LNCaP clone FGC (cell line): ENCODE measurements at regions not wholly inside any gene's neighbourhood (a gene's known extent, or its start where the extent isn't known, plus 50 kb on each side); places are given as distances from the start of the nearest gene placed in this dataset.
"Not testable (repeated sequence)": the region's sequence is repeated elsewhere in the genome, so short reads cannot be mapped to it uniquely, and the experiment has no call there.

Experiments
- DNase-seq: peaks from one replicate; pipeline ENCODE4 v3.0.0-alpha.2; 2011; ENCODE audit warnings: low read depth
- H3K4me3 ChIP-seq: 2 replicates; pipeline ENCODE4 v1.5.1; 2011; ENCODE audit warnings: mild to moderate bottlenecking, low read depth, low read length, control low read depth
- TF ChIP-seq, protein P1 (sequence below): IDR thresholded peaks from 2 replicates; pipeline ENCODE4 v1.5.1; 2012; ENCODE audit warnings: mild to moderate bottlenecking; ENCODE audit not compliant: control insufficient read depth, insufficient read depth; ENCODE audit errors: extremely low read depth

DNA sequence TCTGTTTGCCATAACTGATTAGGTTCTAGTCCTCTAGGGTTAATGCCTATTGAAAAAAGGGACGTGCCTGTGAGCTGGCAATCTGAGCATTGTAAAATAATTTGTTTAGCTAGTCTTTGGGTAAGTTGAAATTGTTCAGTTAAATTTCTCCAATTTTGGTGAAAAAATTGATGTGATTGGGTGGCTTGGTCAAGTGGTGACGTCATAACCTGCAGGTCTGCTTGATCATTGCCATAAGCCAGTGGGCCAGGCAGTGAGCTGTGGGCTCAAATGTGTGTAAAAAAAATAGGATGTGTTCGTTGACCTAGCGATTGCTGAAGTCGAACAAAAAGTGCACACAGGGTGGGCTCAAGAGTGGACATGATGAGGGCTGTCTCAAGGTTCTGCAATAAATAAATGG lies 193.3 kb downstream of the ZC4H2 start:
- no peak overlapping the region for H3K4me3 ChIP-seq
- no peak for DNase-seq
- TF ChIP-seq, protein P1, sequence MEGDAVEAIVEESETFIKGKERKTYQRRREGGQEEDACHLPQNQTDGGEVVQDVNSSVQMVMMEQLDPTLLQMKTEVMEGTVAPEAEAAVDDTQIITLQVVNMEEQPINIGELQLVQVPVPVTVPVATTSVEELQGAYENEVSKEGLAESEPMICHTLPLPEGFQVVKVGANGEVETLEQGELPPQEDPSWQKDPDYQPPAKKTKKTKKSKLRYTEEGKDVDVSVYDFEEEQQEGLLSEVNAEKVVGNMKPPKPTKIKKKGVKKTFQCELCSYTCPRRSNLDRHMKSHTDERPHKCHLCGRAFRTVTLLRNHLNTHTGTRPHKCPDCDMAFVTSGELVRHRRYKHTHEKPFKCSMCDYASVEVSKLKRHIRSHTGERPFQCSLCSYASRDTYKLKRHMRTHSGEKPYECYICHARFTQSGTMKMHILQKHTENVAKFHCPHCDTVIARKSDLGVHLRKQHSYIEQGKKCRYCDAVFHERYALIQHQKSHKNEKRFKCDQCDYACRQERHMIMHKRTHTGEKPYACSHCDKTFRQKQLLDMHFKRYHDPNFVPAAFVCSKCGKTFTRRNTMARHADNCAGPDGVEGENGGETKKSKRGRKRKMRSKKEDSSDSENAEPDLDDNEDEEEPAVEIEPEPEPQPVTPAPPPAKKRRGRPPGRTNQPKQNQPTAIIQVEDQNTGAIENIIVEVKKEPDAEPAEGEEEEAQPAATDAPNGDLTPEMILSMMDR: no peak

DNA sequence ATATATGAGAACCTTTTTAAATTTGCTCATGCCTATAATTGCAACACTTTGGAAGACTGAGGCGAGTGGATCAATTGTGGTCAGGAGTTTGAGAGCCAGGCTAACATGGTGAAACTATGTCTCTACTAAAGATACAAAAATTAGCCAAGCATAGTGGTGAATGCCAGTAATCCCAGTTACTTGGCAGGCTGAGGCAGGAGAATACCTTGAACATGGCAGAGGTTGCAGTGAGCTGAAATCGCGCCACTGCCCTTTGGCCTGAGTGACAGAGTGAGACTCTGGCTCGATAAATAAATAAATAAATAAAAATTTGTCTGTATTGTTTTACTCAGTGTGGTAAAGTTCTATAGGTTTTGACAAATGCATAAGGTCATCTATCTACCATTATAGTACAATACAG lies 218.2 kb downstream of the ZC4H2 start:
- no peak overlapping the region for H3K4me3 ChIP-seq
- DNase-seq: no peak
- TF ChIP-seq, protein P1: no peak

DNA sequence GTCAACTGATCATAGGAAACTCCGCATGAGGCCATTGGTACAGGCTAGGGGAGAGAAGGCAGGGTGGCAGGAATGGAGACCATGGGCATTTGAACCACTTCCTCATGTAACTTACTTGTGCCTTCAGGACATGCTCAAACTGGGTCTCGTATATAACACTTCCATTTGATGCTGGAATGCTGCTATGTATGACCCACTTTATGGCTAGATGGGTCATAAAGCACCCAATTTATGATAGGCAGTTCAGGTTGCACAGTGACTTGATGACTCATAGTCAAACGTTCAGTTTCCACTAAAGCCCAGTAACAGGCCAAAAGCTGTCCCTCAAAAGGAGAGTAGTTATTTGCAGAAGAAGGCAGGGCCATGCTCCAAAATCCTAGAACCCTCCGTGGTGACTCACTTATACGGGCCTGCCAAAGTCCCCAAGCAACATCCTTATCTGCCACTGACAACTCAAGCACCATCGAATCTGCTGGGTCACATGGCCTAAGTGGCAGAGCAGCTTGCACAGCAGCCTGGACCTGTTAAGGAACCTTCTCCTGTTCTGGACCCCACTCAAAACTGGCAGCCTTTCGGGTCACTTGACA lies 236.4 kb downstream of the ZC4H2 start:
- TF ChIP-seq, protein P1: no peak
- no peak overlapping the region for H3K4me3 ChIP-seq
- no peak for DNase-seq

DNA sequence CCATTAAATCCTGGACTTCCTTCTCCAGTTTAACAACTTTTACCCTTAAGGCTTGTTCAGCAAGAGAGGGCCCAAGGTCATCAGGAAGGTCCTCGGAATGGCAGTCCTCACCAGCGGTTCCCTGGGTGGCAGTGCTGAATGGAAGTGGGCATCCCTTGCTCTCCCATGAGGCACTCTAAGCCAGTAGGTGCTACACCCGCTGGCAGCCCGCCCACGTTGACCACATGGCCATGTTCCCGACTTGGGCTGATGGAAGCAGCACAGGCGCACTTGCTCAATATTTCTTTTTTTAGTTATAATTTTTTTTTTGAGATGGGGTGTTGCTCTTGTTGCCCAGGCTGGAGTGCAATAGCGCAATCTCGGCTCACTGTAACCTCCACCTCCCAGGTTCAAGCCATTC lies 277.9 kb downstream of the ZC4H2 start:
- DNase-seq: no peak
- H3K4me3 ChIP-seq: no peak overlapping the region
- TF ChIP-seq, protein P1: no peak

DNA sequence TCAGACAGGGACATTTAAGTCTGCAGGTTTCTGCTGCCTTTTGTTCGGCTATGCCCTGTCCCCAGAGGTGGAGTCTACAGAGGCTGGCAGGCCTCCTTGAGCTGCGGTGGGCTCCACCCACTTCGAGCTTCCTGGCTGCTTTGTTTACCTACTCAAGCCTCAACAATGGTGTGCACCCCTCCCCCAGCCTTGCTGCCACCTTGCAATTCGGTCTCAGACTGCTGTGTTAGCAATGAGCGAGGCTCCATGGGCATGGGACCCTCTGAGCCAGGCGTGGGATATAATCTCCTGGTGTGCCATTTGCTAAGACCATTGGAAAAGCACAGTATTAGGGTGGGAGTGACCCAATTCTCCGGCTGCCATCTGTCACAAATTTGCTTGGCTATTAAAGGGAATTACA lies 280.9 kb downstream of the ZC4H2 start:
- H3K4me3 ChIP-seq, DNase-seq: not testable (repeated sequence)

DNA sequence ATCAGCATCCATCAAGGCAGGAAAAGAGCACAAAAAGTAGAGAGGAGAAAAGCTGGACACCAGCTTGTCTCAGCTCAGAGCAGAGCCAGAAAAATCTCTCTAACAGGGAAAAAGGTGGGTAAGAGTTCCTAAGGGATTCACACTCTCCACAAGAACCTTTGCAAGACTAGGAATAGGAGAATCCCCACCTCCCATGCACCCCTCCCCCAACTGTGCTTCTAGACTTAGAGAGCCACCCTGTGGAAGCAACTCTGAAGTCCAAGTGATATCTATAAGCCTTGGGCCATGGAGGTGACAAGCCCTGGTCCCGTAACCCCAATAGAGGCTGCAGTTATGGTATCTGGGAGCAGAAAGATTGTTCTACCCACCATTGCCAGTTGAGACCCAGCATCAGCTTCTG lies 267.6 kb upstream of the MTMR8 start:
- H3K4me3 ChIP-seq: no peak overlapping the region
- TF ChIP-seq, protein P1: no peak
- DNase-seq: no peak

DNA sequence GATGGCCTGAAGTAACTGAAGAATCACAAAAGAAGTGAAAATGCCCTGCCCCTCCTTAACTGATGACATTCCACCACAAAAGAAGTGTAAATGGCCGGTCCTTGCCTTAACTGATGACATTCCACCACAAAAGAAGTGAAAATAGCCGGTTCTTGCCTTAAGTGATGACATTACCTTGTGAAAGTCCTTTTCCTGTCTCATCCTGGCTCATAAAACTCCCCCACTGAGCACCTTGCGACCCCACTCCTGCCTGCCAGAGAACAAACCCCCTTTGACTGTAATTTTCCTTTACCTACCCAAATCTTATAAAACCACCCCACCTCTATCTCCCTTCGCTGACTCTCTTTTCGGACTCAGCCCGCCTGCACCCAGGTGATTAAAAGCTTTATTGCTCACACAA lies 262.0 kb upstream of the MTMR8 start:
- H3K4me3 ChIP-seq, DNase-seq: not testable (repeated sequence)

DNA sequence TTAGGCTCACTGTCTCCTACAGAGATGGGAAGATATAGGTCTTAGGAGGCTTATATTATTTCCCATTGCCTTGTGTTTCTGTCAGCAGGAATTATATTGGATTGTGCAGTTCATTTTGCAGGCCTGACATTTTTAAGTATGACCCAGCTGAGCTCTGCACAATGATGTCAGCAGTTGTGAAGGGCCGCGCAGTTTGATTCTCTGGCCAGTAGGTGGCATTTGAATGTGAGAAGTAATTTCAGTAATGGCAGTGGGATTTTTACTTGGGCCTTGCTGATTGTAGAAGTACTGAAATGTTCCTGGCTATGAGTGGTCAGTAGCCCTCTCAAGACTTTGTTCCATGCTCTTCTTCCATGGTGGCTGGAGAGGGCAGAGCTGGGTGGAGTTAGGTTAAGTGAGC lies 247.2 kb upstream of the MTMR8 start:
- DNase-seq: no peak
- no peak overlapping the region for H3K4me3 ChIP-seq
- TF ChIP-seq, protein P1: peak; percentile 17; the same call in 1 of the 2 replicates
